ENCODE measurements at regions not wholly inside any gene's neighbourhood (a gene's known extent, or its start where the extent isn't known, plus 50 kb on each side); places are given as distances from the start of the nearest gene placed in this dataset.

DNA sequence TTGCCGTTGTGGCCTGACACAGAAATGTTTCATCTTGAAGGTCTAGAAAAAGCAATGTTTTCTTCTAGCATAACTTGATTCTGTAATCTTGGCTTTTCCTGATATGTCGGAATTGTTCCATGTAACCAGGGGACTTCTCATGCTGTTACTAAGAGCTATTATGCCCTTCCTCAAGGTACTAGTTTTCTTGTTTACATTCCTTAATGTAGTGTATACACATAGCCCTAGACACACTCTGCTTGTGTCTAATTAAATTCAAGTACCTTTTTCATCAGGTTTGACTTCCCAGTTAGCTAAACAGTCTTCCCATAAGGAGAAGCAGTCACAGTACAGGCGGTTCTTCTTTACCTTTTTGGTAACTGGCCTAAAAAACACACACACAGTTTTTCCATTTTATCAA lies 89.4 kb upstream of the KCNK12 start:
- no peak for TF ChIP-seq POLR2AphosphoS5 (IDR thresholded peaks at IDR 0.05)
- H3K9me3 ChIP-seq: no peaks in the 10 kb centered on the region
- no peaks in the 10 kb centered on the region for H3K27me3 ChIP-seq
- no peaks in the 10 kb centered on the region for H3K36me3 ChIP-seq
- no peaks in the 10 kb centered on the region for H3K4me1 ChIP-seq
- no peak for ATAC-seq
- H3K27ac ChIP-seq: no peak overlapping the region
- H3K4me3 ChIP-seq: no peak overlapping the region
- 68 to 94% methylated on average over 2 to 3 of the region's 3 CpGs for WGBS, 2 donors (ENCODE audit: low coverage in 1 of 2)

DNA sequence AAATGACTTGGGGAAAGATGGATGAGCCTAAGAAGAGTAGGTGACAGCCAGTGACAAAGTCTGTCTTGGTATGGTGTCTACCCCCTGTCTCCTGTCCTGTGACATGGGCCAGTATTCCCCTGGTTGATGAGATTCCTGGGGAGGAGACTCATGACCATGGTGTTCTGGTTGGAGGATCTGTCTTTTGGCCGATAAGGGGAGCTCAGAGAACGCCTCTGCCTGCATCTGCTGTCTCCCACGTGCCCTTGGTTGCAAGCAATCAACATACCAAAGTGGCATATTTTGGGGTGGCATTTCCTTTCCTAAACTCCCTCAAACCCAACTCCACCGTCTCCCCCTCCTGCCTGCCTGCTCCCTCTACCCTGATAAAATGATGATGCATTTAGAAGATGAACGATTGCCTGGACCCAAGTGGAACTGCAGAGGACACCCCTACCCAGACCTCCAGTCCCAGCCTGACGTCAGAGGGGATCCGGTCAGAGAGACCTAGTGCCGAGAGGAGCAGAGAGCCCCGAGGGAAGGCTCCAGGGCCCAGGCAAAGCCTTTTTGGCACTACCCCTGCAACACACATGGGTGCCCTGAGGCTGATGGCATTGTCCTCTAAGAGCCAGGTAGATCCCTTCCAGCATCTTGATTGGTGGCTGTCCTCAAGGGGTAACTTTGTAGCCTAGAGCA lies 88.0 kb upstream of the KCNK12 start:
- no peaks in the 10 kb centered on the region for H3K4me1 ChIP-seq
- H3K4me3 ChIP-seq: no peak overlapping the region
- 50% methylated on average over 1 of the region's 9 CpGs; no CpG with 5 or more reads in 1 of the 2 donors for WGBS, 2 donors (ENCODE audit: low coverage in 1 of 2)
- H3K27me3 ChIP-seq: no peaks in the 10 kb centered on the region
- H3K36me3 ChIP-seq: no peaks in the 10 kb centered on the region
- TF ChIP-seq POLR2AphosphoS5 (IDR thresholded peaks at IDR 0.05): no peak
- no peak for TF ChIP-seq EP300 (IDR thresholded peaks at IDR 0.05)
- TF ChIP-seq POLR2A (IDR thresholded peaks at IDR 0.05): no peak
- TF ChIP-seq, protein P1, sequence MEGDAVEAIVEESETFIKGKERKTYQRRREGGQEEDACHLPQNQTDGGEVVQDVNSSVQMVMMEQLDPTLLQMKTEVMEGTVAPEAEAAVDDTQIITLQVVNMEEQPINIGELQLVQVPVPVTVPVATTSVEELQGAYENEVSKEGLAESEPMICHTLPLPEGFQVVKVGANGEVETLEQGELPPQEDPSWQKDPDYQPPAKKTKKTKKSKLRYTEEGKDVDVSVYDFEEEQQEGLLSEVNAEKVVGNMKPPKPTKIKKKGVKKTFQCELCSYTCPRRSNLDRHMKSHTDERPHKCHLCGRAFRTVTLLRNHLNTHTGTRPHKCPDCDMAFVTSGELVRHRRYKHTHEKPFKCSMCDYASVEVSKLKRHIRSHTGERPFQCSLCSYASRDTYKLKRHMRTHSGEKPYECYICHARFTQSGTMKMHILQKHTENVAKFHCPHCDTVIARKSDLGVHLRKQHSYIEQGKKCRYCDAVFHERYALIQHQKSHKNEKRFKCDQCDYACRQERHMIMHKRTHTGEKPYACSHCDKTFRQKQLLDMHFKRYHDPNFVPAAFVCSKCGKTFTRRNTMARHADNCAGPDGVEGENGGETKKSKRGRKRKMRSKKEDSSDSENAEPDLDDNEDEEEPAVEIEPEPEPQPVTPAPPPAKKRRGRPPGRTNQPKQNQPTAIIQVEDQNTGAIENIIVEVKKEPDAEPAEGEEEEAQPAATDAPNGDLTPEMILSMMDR (IDR thresholded peaks at IDR 0.05): no peak
- H3K27ac ChIP-seq: no peak overlapping the region
- H3K9me3 ChIP-seq: no peaks in the 10 kb centered on the region
- no peak for ATAC-seq

DNA sequence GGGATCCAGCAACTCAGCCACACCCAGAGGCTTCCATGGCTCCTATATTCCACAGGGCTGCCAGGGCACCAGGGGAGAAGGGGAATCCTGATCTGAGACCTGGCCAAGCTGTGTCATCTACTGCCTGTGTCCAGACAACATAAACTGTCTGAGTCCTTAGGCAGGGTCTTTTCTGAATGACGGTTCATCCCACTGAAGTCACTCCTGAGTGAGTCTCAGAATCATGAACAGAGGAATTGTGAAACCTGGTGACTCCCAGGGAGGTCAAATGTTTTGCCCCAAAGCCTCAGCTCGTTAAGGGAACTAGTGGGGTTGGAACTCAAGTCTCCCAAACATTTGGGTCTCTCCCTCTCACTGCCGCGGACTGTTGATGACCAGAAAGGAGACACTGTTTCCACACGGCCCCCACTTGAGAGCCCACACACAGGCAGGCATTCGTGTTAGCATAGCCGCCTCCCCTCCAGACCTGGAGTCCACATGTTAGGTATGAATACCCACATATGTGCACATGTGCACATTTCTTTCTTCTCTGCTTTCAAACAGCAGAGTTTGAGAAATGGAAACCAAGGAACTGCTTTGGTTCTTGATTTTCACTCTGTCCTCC lies 87.2 kb upstream of the KCNK12 start:
- H3K4me3 ChIP-seq: no peak overlapping the region
- H3K4me1 ChIP-seq: no peaks in the 10 kb centered on the region
- no peaks in the 10 kb centered on the region for H3K27me3 ChIP-seq
- TF ChIP-seq, protein P1 (IDR thresholded peaks at IDR 0.05): no peak
- TF ChIP-seq POLR2A (IDR thresholded peaks at IDR 0.05) (no peak), EP300 (IDR thresholded peaks at IDR 0.05) (no peak), POLR2AphosphoS5 (IDR thresholded peaks at IDR 0.05) (no peak)
- 67 to 68% methylated on average over 1 to 5 of the region's 7 CpGs for WGBS, 2 donors (ENCODE audit: low coverage in 1 of 2)
- H3K9me3 ChIP-seq: no peaks in the 10 kb centered on the region
- no peaks in the 10 kb centered on the region for H3K36me3 ChIP-seq
- no peak for ATAC-seq
- no peak overlapping the region for H3K27ac ChIP-seq

DNA sequence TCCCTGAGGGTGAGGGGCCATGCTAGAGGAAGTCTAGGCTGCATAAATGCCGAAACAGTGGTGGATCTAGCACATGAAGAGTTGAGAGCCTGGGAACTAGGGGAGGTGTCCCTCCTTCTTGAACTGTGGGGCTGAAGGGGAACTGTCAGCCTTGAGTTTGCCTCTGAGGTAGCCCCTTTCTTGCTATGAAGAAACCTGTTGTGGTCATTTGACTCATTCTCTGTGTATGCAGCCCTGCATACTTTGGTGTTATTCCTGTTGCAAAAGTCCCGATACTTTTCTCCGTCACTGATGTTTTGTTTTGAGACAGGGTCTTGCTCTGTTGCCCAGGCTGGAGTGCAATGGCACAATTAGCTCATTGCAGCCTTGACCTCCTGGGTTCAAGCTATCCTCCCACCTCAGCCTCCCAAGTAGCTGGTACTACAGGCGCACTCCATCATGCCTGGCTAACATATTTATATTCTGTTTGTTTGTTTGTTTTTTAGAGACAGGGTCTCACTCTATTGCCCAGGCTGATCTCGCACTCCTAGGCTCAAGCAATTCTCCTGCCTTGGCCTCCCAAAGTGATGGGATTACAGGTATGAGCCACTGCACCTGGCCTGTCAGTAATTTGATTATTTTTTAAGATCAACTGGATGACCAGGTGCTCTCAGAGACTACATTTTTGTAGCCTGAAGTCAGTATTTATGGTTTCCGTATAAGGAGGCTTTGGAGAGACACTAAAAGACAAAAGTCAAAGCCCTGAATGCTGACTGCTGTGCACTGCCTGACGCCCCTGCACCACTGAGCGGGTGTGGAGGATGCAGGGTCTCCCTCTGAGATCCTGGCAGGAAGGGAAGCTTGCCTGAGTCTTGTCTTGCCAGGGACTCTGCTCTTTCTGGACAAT lies 86.2 kb upstream of the KCNK12 start:
- H3K9me3 ChIP-seq: no peaks in the 10 kb centered on the region
- H3K4me3 ChIP-seq: no peak overlapping the region
- H3K27ac ChIP-seq: no peak overlapping the region
- 92 to 95% methylated on average over 2 to 6 of the region's 8 CpGs for WGBS, 2 donors (ENCODE audit: low coverage in 1 of 2)
- ATAC-seq: no peak
- H3K36me3 ChIP-seq: no peaks in the 10 kb centered on the region
- no peaks in the 10 kb centered on the region for H3K4me1 ChIP-seq
- TF ChIP-seq POLR2A (IDR thresholded peaks at IDR 0.05) (no peak), POLR2AphosphoS5 (IDR thresholded peaks at IDR 0.05) (no peak), EP300 (IDR thresholded peaks at IDR 0.05) (no peak)
- TF ChIP-seq, protein P1 (IDR thresholded peaks at IDR 0.05): no peak
- H3K27me3 ChIP-seq: no peaks in the 10 kb centered on the region

DNA sequence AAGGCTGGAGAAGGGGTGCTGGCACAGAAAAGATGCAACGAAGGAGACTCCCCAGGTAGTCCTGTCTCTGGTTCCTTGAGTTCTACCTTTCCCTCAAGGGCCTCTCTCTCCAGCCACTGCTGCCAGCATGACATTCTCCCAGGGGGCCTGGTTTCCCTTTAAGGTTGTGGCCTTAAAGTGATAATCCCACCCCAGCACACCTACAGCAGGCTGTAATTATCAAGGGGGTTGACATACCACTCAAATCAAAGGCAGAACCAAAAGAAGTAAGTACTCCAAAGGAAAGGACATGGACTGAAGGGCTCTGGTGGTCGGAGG lies 84.7 kb upstream of the KCNK12 start:
- 71 to 88% methylated on average over 1 to 2 of the region's 2 CpGs for WGBS, 2 donors (ENCODE audit: low coverage in 1 of 2)
- Histone ChIP-seq H3K36me3 (no peaks in the 10 kb centered on the region), H3K4me1 (no peaks in the 10 kb centered on the region), H3K9me3 (no peaks in the 10 kb centered on the region), H3K27ac (no peak overlapping the region), H3K27me3 (no peaks in the 10 kb centered on the region), H3K4me3 (no peak overlapping the region)
- ATAC-seq: no peak
- no peak for TF ChIP-seq POLR2A (IDR thresholded peaks at IDR 0.05)
- TF ChIP-seq POLR2AphosphoS5 (IDR thresholded peaks at IDR 0.05): no peak
- no peak for TF ChIP-seq EP300 (IDR thresholded peaks at IDR 0.05)
- TF ChIP-seq, protein P1 (IDR thresholded peaks at IDR 0.05): no peak
